ENCODE measurements at regions not wholly inside any gene's neighbourhood (a gene's known extent, or its start where the extent isn't known, plus 50 kb on each side); places are given as distances from the start of the nearest gene placed in this dataset.
"Not testable (repeated sequence)": the region's sequence is repeated elsewhere in the genome, so short reads cannot be mapped to it uniquely, and the experiment has no call there.

GRCh38 chr6:80832337-80832736, 725.9 kb downstream of the BCKDHB start:
- no peak for FAIRE-seq
- DNase-seq (ENCODE audit: insufficient read length, low spot score), result no peak

GRCh38 chr6:80793411-80793810, 686.9 kb downstream of the BCKDHB start:
- FAIRE-seq, result no peak
- DNase-seq (ENCODE audit: insufficient read length, low spot score), result no peak

GRCh38 chr6:80792151-80792550, 685.7 kb downstream of the BCKDHB start:
- DNase-seq (ENCODE audit: insufficient read length, low spot score) (no peak), FAIRE-seq (no peak)

GRCh38 chr6:80789912-80790570, 683.6 kb downstream of the BCKDHB start:
- FAIRE-seq (no peak), DNase-seq (ENCODE audit: insufficient read length, low spot score) (no peak)

GRCh38 chr6:80783271-80783670, 676.8 kb downstream of the BCKDHB start:
- DNase-seq (ENCODE audit: insufficient read length, low spot score); FAIRE-seq: not testable (repeated sequence)

- FAIRE-seq (no peak), DNase-seq (ENCODE audit: insufficient read length, low spot score) (no peak)
Measured at GRCh38 chr6:80771941-80772340, 665.5 kb downstream of the BCKDHB start.

- DNase-seq (ENCODE audit: insufficient read length, low spot score), result no peak
- no peak for FAIRE-seq
Measured at GRCh38 chr6:80769106-80769505, 662.6 kb downstream of the BCKDHB start.

GRCh38 chr6:80767808-80768207, 661.3 kb downstream of the BCKDHB start:
- DNase-seq (ENCODE audit: insufficient read length, low spot score), result no peak

GRCh38 chr6:80744213-80744612, 637.7 kb downstream of the BCKDHB start:
- FAIRE-seq, result no peak
- DNase-seq (ENCODE audit: insufficient read length, low spot score), result no peak

More at GRCh38 chr6:80767808-80768207, 661.3 kb downstream of the BCKDHB start:
- no peak for FAIRE-seq

GRCh38 chr6:80742481-80742880, 636.0 kb downstream of the BCKDHB start:
- FAIRE-seq, result no peak
- no peak for DNase-seq (ENCODE audit: insufficient read length, low spot score)

- FAIRE-seq (no peak), DNase-seq (ENCODE audit: insufficient read length, low spot score) (no peak)
Measured at GRCh38 chr6:80733641-80734040, 627.2 kb downstream of the BCKDHB start.

GRCh38 chr6:80728830-80729229, 622.4 kb downstream of the BCKDHB start:
- DNase-seq (ENCODE audit: insufficient read length, low spot score), result no peak
- FAIRE-seq, result no peak

- DNase-seq (ENCODE audit: insufficient read length, low spot score), result no peak
- no peak for FAIRE-seq
Measured at GRCh38 chr6:80728101-80728750, 621.8 kb downstream of the BCKDHB start.

GRCh38 chr6:80725156-80725930, 618.9 kb downstream of the BCKDHB start:
- no peak for DNase-seq (ENCODE audit: insufficient read length, low spot score)
- no peak for FAIRE-seq

- FAIRE-seq, result no peak
Measured at GRCh38 chr6:80720824-80721223, 614.4 kb downstream of the BCKDHB start.

GRCh38 chr6:80714513-80714912, 608.0 kb downstream of the BCKDHB start:
- DNase-seq (ENCODE audit: insufficient read length, low spot score), result no peak
- FAIRE-seq, result no peak

More at GRCh38 chr6:80720824-80721223, 614.4 kb downstream of the BCKDHB start:
- no peak for DNase-seq (ENCODE audit: insufficient read length, low spot score)

GRCh38 chr6:80698459-80698858, 592.0 kb downstream of the BCKDHB start:
- DNase-seq (ENCODE audit: insufficient read length, low spot score) (no peak), FAIRE-seq (no peak)

- DNase-seq (ENCODE audit: insufficient read length, low spot score), result no peak
- FAIRE-seq, result no peak
Measured at GRCh38 chr6:80696268-80696667, 589.8 kb downstream of the BCKDHB start.

- FAIRE-seq, result no peak
Measured at GRCh38 chr6:80690551-80691131, 584.2 kb downstream of the BCKDHB start.

GRCh38 chr6:80689716-80690395, 583.4 kb downstream of the BCKDHB start:
- FAIRE-seq (no peak), DNase-seq (ENCODE audit: insufficient read length, low spot score) (no peak)

More at GRCh38 chr6:80690551-80691131, 584.2 kb downstream of the BCKDHB start:
- no peak for DNase-seq (ENCODE audit: insufficient read length, low spot score)

GRCh38 chr6:80679992-80680391, 573.5 kb downstream of the BCKDHB start:
- no peak for FAIRE-seq
- no peak for DNase-seq (ENCODE audit: insufficient read length, low spot score)
